K562 (cell line): ENCODE measurements at regions not wholly inside any gene's neighbourhood (a gene's known extent, or its start where the extent isn't known, plus 50 kb on each side); places are given as distances from the start of the nearest gene placed in this dataset.

Experiments
- CTCF ChIP-seq, 3 experiments: IDR thresholded peaks in 2 of 3; conservative IDR thresholded peaks in 1 of 3; 2 replicates each; pipeline ENCODE4 v1.5.1; 2011 to 2012; ENCODE audit warnings: low read length in 3 of 3, mild to moderate bottlenecking in 3 of 3, control low read depth in 2 of 3, improper control_type of control experiment in 1 of 3, inconsistent platforms in 1 of 3, low read depth in 1 of 3, mixed read lengths in 1 of 3, moderate library complexity in 1 of 3; ENCODE audit not compliant: insufficient read depth in 2 of 3
- CTCFL ChIP-seq: IDR thresholded peaks from 2 replicates; pipeline ENCODE4 v1.6.1; 2011; ENCODE audit warnings: borderline replicate concordance, low read depth, mild to moderate bottlenecking, moderate library complexity, low read length; ENCODE audit not compliant: insufficient read depth, poor library complexity, severe bottlenecking
- FOXP4 ChIP-seq: sonication (generic); formaldehyde crosslinking; IDR thresholded peaks from 2 replicates; pipeline ENCODE4 v1.8.0; 2022; ENCODE audit warnings: mild to moderate bottlenecking, missing genetic modification reagents, borderline replicate concordance
- HDAC1 ChIP-seq, 2 experiments: fragments of 450-650 bp; IDR thresholded peaks; 2 replicates each; pipeline ENCODE4 v1.6.1; 2016 to 2017; ENCODE audit warnings: inconsistent platforms in 1 of 2, mild to moderate bottlenecking in 1 of 2, moderate library complexity in 1 of 2
- HNRNPH1 ChIP-seq: fragments of 200-400 bp; formaldehyde crosslinking; optimal IDR thresholded peaks from 2 replicates; pipeline ENCODE3; 2017; ENCODE audit warnings: low read depth, mild to moderate bottlenecking, low read length, moderate library complexity
- KDM5B ChIP-seq: fragments of 200-600 bp; sonication (generic); IDR thresholded peaks from 2 replicates; pipeline ENCODE4 v1.6.1; 2012; ENCODE audit warnings: low read depth, mild to moderate bottlenecking, moderate library complexity, low read length, control low read depth, inconsistent platforms; ENCODE audit not compliant: insufficient replicate concordance
- NFIX ChIP-seq: fragments of 250-450 bp; sonication (Bioruptor Pico); IDR thresholded peaks from 2 replicates; pipeline ENCODE4 v1.4.0; 2020; ENCODE audit warnings: low read depth, mild to moderate bottlenecking, moderate library complexity
- PHF8 ChIP-seq: fragments of 200-600 bp; sonication (generic); IDR thresholded peaks from 2 replicates; pipeline ENCODE4 v1.6.1; 2012; ENCODE audit warnings: mixed run types, mild to moderate bottlenecking, inconsistent platforms, low read length, moderate library complexity, borderline replicate concordance
- RCOR1 ChIP-seq, 2 experiments: IDR thresholded peaks; 2 replicates each; pipeline ENCODE4 v1.6.1; 2012; ENCODE audit warnings: low read depth in 2 of 2, low read length in 2 of 2, borderline replicate concordance in 1 of 2, improper control_type of control experiment in 1 of 2
- SMC3 ChIP-seq: conservative IDR thresholded peaks from 2 replicates; pipeline ENCODE4 v1.6.1; 2011; ENCODE audit warnings: low read depth, low read length, improper control_type of control experiment; ENCODE audit not compliant: insufficient read depth
- VEZF1 ChIP-seq: fragments of 200-800 bp; sonication (Bioruptor generic); IDR thresholded peaks from 2 replicates; pipeline ENCODE4 v1.6.1; 2017; ENCODE audit warnings: missing genetic modification characterization, missing compliant biosample characterization

GRCh38 chr9:71604197-71605063 lies 163.9 kb downstream of the CEMIP2 start (continued):
- TF ChIP-seq NFIX (CRISPR knock-in tag): no peak
- TF ChIP-seq SMC3: peak; percentile 82
- TF ChIP-seq FOXP4: no peak
- TF ChIP-seq HDAC1 (IDR thresholded peaks at IDR 0.05): no peak
- peak; percentile 75 to 79 (median 76) for TF ChIP-seq CTCF (IDR thresholded peaks at IDR 0.05 in 2 of 3, conservative IDR thresholded peaks at IDR 0.05 in 1 of 3; ENCODE audit: insufficient read depth in 2 of 3, low read depth in 1 of 3, low read length in 3 of 3)
- TF ChIP-seq CTCFL: peak; percentile 31
- 0 out of 2 replicates have a peak, but pooled peaks have one; percentile 20 for TF ChIP-seq VEZF1 (CRISPR knock-in tag)
- peak in 1 of 2 experiments; percentile 34; a peak in 1 of 4 replicates for TF ChIP-seq RCOR1 (IDR thresholded peaks at IDR 0.05; ENCODE audit: borderline replicate concordance in 1 of 2, low read depth in 2 of 2, low read length in 2 of 2)
- TF ChIP-seq KDM5B: no peak
- TF ChIP-seq PHF8: no peak
- TF ChIP-seq HNRNPH1: no peak
